ENCODE measurements at regions not wholly inside any gene's neighbourhood (a gene's known extent, or its start where the extent isn't known, plus 50 kb on each side); places are given as distances from the start of the nearest gene placed in this dataset.
"Not testable (repeated sequence)": the region's sequence is repeated elsewhere in the genome, so short reads cannot be mapped to it uniquely, and the experiment has no call there.

- not testable (repeated sequence) for TF ChIP-seq POLR2A (IDR thresholded peaks at IDR 0.05; ENCODE audit: low read length); GATA1 (IDR thresholded peaks at IDR 0.05; ENCODE audit: low read depth, low read length)
Measured at GRCh38 chr2:87353408-87353807, 331.8 kb upstream of the PLGLB1 start.
